SK-N-SH treated with all-trans-retinoic acid at 6 μM for 48 hours (cell line): ENCODE measurements at regions not wholly inside any gene's neighbourhood (a gene's known extent, or its start where the extent isn't known, plus 50 kb on each side); places are given as distances from the start of the nearest gene placed in this dataset.

ENCODE experiments used
- ATAC-seq: fragments of 200-7000 bp; cut with Tn5 transposase; 3 replicates; pipeline ENCODE4 v1.9.1; 2020; ENCODE audit warnings: mild to moderate bottlenecking, moderate library complexity
- ARNTL ChIP-seq: fragments of 450-650 bp; formaldehyde crosslinking; IDR thresholded peaks from 2 replicates; pipeline ENCODE4 v1.5.0; 2020; ENCODE audit warnings: low read depth, mild to moderate bottlenecking, moderate library complexity, borderline replicate concordance
- BACH2 ChIP-seq: fragments of 250-450 bp; sonication (Bioruptor Pico); IDR thresholded peaks from 2 replicates; pipeline ENCODE4 v1.9.0; 2021; ENCODE audit warnings: mild to moderate bottlenecking, borderline replicate concordance
- CREB5 ChIP-seq: fragments of 250-450 bp; sonication (Bioruptor Pico); IDR thresholded peaks from 2 replicates; pipeline ENCODE4 v1.5.1; 2020; ENCODE audit warnings: low read depth, mild to moderate bottlenecking, moderate library complexity
- CSDC2 ChIP-seq: fragments of 250-450 bp; sonication (Bioruptor Pico); IDR thresholded peaks from 2 replicates; pipeline ENCODE4 v1.5.0; 2020; ENCODE audit warnings: mild to moderate bottlenecking, moderate library complexity
- ESRRG ChIP-seq: fragments of 250-450 bp; sonication (Bioruptor Pico); IDR thresholded peaks from 2 replicates; pipeline ENCODE4 v1.6.1; 2021; ENCODE audit warnings: mild to moderate bottlenecking
- GLIS3 ChIP-seq: fragments of 250-450 bp; sonication (Bioruptor Pico); IDR thresholded peaks from 2 replicates; pipeline ENCODE4 v1.5.0; 2020; ENCODE audit warnings: mild to moderate bottlenecking, moderate library complexity
- ISL1 ChIP-seq: fragments of 250-450 bp; sonication (Bioruptor Pico); IDR thresholded peaks from 2 replicates; pipeline ENCODE4 v2.1.2; 2022; ENCODE audit warnings: mild to moderate bottlenecking, moderate library complexity
- OSR1 ChIP-seq: fragments of 250-450 bp; sonication (Bioruptor Pico); IDR thresholded peaks from 2 replicates; pipeline ENCODE4 v1.8.0; 2022; ENCODE audit warnings: moderate library complexity, mild to moderate bottlenecking, inconsistent platforms
- PATZ1 ChIP-seq: fragments of 250-450 bp; sonication (Bioruptor Pico); IDR thresholded peaks from 2 replicates; pipeline ENCODE4 v1.8.0; 2020; ENCODE audit warnings: mild to moderate bottlenecking, moderate library complexity, borderline replicate concordance
- POU6F1 ChIP-seq: fragments of 250-450 bp; sonication (Bioruptor Pico); IDR thresholded peaks from 2 replicates; pipeline ENCODE4 v1.8.0; 2021; ENCODE audit warnings: low read depth, mild to moderate bottlenecking, moderate library complexity, borderline replicate concordance
- PPARA ChIP-seq: fragments of 250-450 bp; sonication (Bioruptor Pico); IDR thresholded peaks from 2 replicates; pipeline ENCODE4 v1.5.0; 2020; ENCODE audit warnings: mild to moderate bottlenecking, borderline replicate concordance
- RARB ChIP-seq: fragments of 250-450 bp; sonication (Bioruptor Pico); IDR thresholded peaks from 2 replicates; pipeline ENCODE4 v1.8.0; 2021; ENCODE audit warnings: mild to moderate bottlenecking, moderate library complexity
- SNAI2 ChIP-seq: fragments of 250-450 bp; sonication (Bioruptor Pico); IDR thresholded peaks from 2 replicates; pipeline ENCODE4 v1.5.0; 2020; ENCODE audit warnings: mild to moderate bottlenecking, moderate library complexity
- TCF4 ChIP-seq: fragments of 250-450 bp; sonication (Bioruptor Pico); IDR thresholded peaks from 2 replicates; pipeline ENCODE4 v1.8.0; 2021; ENCODE audit warnings: mild to moderate bottlenecking, moderate library complexity, borderline replicate concordance
- TOX ChIP-seq: fragments of 250-450 bp; sonication (Bioruptor Pico); IDR thresholded peaks from 2 replicates; pipeline ENCODE4 v1.8.0; 2021; ENCODE audit warnings: mild to moderate bottlenecking, moderate library complexity, borderline replicate concordance
- TSHZ2 ChIP-seq: fragments of 250-450 bp; sonication (Bioruptor Pico); IDR thresholded peaks from 2 replicates; pipeline ENCODE4 v1.5.0; 2020; ENCODE audit warnings: mild to moderate bottlenecking, moderate library complexity
- ZC3H10 ChIP-seq: fragments of 250-450 bp; sonication (Bioruptor Pico); IDR thresholded peaks from 2 replicates; pipeline ENCODE4 v1.5.1; 2021; ENCODE audit warnings: mild to moderate bottlenecking, moderate library complexity
- ZFP3 ChIP-seq: fragments of 250-450 bp; sonication (Bioruptor Pico); IDR thresholded peaks from 2 replicates; pipeline ENCODE4 v1.5.0; 2020; ENCODE audit warnings: mild to moderate bottlenecking, moderate library complexity
- ZFP30 ChIP-seq: fragments of 450-650 bp; formaldehyde crosslinking; IDR thresholded peaks from 2 replicates; pipeline ENCODE4 v1.5.0; 2022; ENCODE audit warnings: mild to moderate bottlenecking, moderate library complexity
- ZNF565 ChIP-seq: fragments of 450-650 bp; formaldehyde crosslinking; conservative IDR thresholded peaks from 2 replicates; pipeline ENCODE4 v1.5.0; 2020; ENCODE audit warnings: low read depth, mild to moderate bottlenecking, moderate library complexity
- ZNF70 ChIP-seq: fragments of 450-650 bp; formaldehyde crosslinking; IDR thresholded peaks from 2 replicates; pipeline ENCODE4 v1.5.0; 2020; ENCODE audit warnings: mild to moderate bottlenecking, moderate library complexity
- ZNF8 ChIP-seq: fragments of 450-650 bp; formaldehyde crosslinking; IDR thresholded peaks from 2 replicates; pipeline ENCODE4 v1.5.0; 2020; ENCODE audit warnings: mild to moderate bottlenecking, moderate library complexity

GRCh38 chr12:5217936-5218335, 174.3 kb downstream of the KCNA5 start:
- TF ChIP-seq SNAI2 (CRISPR knock-in tag): no peak
- TF ChIP-seq ARNTL (CRISPR knock-in tag): no peak
- no peak for TF ChIP-seq ZC3H10
- no peak for TF ChIP-seq GLIS3 (CRISPR knock-in tag)
- TF ChIP-seq TOX (CRISPR knock-in tag): no peak
- no peak for TF ChIP-seq POU6F1 (CRISPR knock-in tag)
- no peak for TF ChIP-seq BACH2
- TF ChIP-seq CSDC2 (CRISPR knock-in tag): no peak
- TF ChIP-seq PATZ1 (CRISPR knock-in tag): no peak
- no peak for TF ChIP-seq ISL1
- no peak for TF ChIP-seq TCF4
- TF ChIP-seq PPARA: no peak
- TF ChIP-seq RARB: no peak
- no peak for TF ChIP-seq ZFP30
- TF ChIP-seq ZNF70 (CRISPR knock-in tag): no peak
- no peak for TF ChIP-seq TSHZ2 (CRISPR knock-in tag)
- no peak for TF ChIP-seq ZNF565
- no peak for ATAC-seq

GRCh38 chr12:5220099-5220498, 176.4 kb downstream of the KCNA5 start:
- no peak for ATAC-seq
- TF ChIP-seq ZNF8 (CRISPR knock-in tag): no peak
- TF ChIP-seq ARNTL (CRISPR knock-in tag): no peak
- TF ChIP-seq ISL1: no peak
- no peak for TF ChIP-seq GLIS3 (CRISPR knock-in tag)
- TF ChIP-seq ZFP30: no peak
- no peak for TF ChIP-seq ZFP3 (CRISPR knock-in tag)
- TF ChIP-seq PPARA: no peak
- no peak for TF ChIP-seq TCF4
- TF ChIP-seq POU6F1 (CRISPR knock-in tag): no peak
- no peak for TF ChIP-seq BACH2
- TF ChIP-seq PATZ1 (CRISPR knock-in tag): no peak
- no peak for TF ChIP-seq RARB
- no peak for TF ChIP-seq CREB5 (CRISPR knock-in tag)
- TF ChIP-seq ZNF565: no peak
- TF ChIP-seq ZNF70 (CRISPR knock-in tag): no peak
- no peak for TF ChIP-seq OSR1 (CRISPR knock-in tag)
- TF ChIP-seq ESRRG: no peak
- TF ChIP-seq TOX (CRISPR knock-in tag): no peak
- no peak for TF ChIP-seq CSDC2 (CRISPR knock-in tag)
- no peak for TF ChIP-seq TSHZ2 (CRISPR knock-in tag)
- TF ChIP-seq, all 23 proteins: peak for 0
